DND-41 (cell line): ENCODE measurements at regions not wholly inside any gene's neighbourhood (a gene's known extent, or its start where the extent isn't known, plus 50 kb on each side); places are given as distances from the start of the nearest gene placed in this dataset.

Experiments used
- ATAC-seq: fragments of 200-7000 bp; cut with Tn5 transposase; 3 replicates; pipeline ENCODE4 v1.9.1; 2021; ENCODE audit warnings: low read depth; ENCODE audit not compliant: insufficient read depth
- DNase-seq: peaks from one replicate; pipeline ENCODE4 v3.0.0-alpha.2; 2020
- H2AFZ ChIP-seq: 2 replicates; pipeline ENCODE4 v1.6.0; 2012; ENCODE audit warnings: low read depth, low read length
- H3K27ac ChIP-seq: 2 replicates; pipeline ENCODE4 v1.5.1; 2012; ENCODE audit warnings: low read length, inconsistent platforms
- H3K27me3 ChIP-seq: fragments of 200-600 bp; sonication (generic); 2 replicates; pipeline ENCODE4 v1.6.0; 2012; ENCODE audit warnings: low read length, mild to moderate bottlenecking, inconsistent platforms; ENCODE audit not compliant: insufficient read depth, poor library complexity
- H3K36me3 ChIP-seq: 2 replicates; pipeline ENCODE4 v1.5.1; 2012; ENCODE audit warnings: low read length, inconsistent platforms; ENCODE audit not compliant: insufficient read depth
- H3K4me1 ChIP-seq: 2 replicates; pipeline ENCODE4 v1.5.1; 2012; ENCODE audit warnings: mild to moderate bottlenecking, low read length; ENCODE audit not compliant: insufficient read depth
- H3K4me2 ChIP-seq: 2 replicates; pipeline ENCODE4 v1.6.0; 2012; ENCODE audit warnings: mild to moderate bottlenecking, moderate library complexity, low read length, inconsistent platforms; ENCODE audit not compliant: insufficient read depth
- H3K4me3 ChIP-seq, 2 experiments: fragments of 200-600 bp in 1 of 2; shearing (Covaris generic) in 1 of 2; 2 replicates each; pipeline ENCODE4 v1.5.1; 2012 to 2016; ENCODE audit warnings: inconsistent platforms in 2 of 2, low read length in 2 of 2, mild to moderate bottlenecking in 2 of 2, low read depth in 1 of 2, moderate library complexity in 1 of 2
- H3K79me2 ChIP-seq: 2 replicates; pipeline ENCODE4 v1.6.0; 2012; ENCODE audit warnings: low read length, inconsistent platforms; ENCODE audit not compliant: insufficient read depth
- H3K9ac ChIP-seq: 2 replicates; pipeline ENCODE4 v1.6.0; 2012; ENCODE audit warnings: low read depth, mild to moderate bottlenecking, inconsistent platforms, low read length, moderate library complexity
- H3K9me3 ChIP-seq: 2 replicates; pipeline ENCODE4 v1.5.1; 2012; ENCODE audit warnings: low read length, moderate library complexity, mild to moderate bottlenecking, inconsistent platforms; ENCODE audit not compliant: insufficient read depth, severe bottlenecking
- H4K20me1 ChIP-seq: 2 replicates; pipeline ENCODE4 v1.6.0; 2012; ENCODE audit warnings: low read length; ENCODE audit not compliant: insufficient read depth
- CTCF ChIP-seq: IDR thresholded peaks from 2 replicates; pipeline ENCODE4 v1.5.1; 2012; ENCODE audit warnings: borderline replicate concordance, low read length, moderate library complexity, mild to moderate bottlenecking; ENCODE audit not compliant: poor library complexity, severe bottlenecking; ENCODE audit errors: extremely low read depth
- EZH2 ChIP-seq: IDR thresholded peaks from 3 replicates; pipeline ENCODE4 v1.6.1; 2012; ENCODE audit warnings: borderline replicate concordance, low read depth, mild to moderate bottlenecking, moderate library complexity, low read length, inconsistent platforms; ENCODE audit not compliant: severe bottlenecking

- no peak overlapping the region for H2AFZ ChIP-seq
- H3K36me3 ChIP-seq, result no peaks in the 10 kb centered on the region
- DNase-seq, result no peak
- H4K20me1 ChIP-seq, result no peaks in the 10 kb centered on the region
- no peaks in the 10 kb centered on the region for H3K9me3 ChIP-seq
- H3K27me3 ChIP-seq, result no peaks in the 10 kb centered on the region
- ATAC-seq, result no peak
- no peak overlapping the region for H3K4me2 ChIP-seq
- no peaks in the 10 kb centered on the region for H3K4me1 ChIP-seq
- H3K79me2 ChIP-seq, result no peaks in the 10 kb centered on the region
- no peak overlapping the region for H3K9ac ChIP-seq
- TF ChIP-seq EZH2 (no peak), CTCF (no peak)
- H3K27ac ChIP-seq, result no peak overlapping the region
- H3K4me3 ChIP-seq, result no peak overlapping the region
These were observed 217.8 kb downstream of the UACA start for GRCh38 chr15:70545526-70545925.

GRCh38 chr15:70541511-70541910 lies 221.8 kb downstream of the UACA start:
- Histone ChIP-seq H3K27me3 (no peaks in the 10 kb centered on the region), H3K27ac (no peak overlapping the region), H3K4me2 (no peak overlapping the region), H3K9me3 (no peaks in the 10 kb centered on the region), H4K20me1 (0 out of 2 replicates have a peak, but pooled peaks cover 2% of the 10 kb centered on the region), H3K79me2 (no peaks in the 10 kb centered on the region), H2AFZ (no peak overlapping the region), H3K4me3 (no peak overlapping the region), H3K9ac (no peak overlapping the region), H3K36me3 (no peaks in the 10 kb centered on the region), H3K4me1 (peaks cover 4% of the 10 kb centered on the region)
- TF ChIP-seq EZH2 (no peak), CTCF (no peak)
- DNase-seq (no peak), ATAC-seq (no peak)

GRCh38 chr15:70539912-70540530 lies 223.3 kb downstream of the UACA start:
- H3K27ac ChIP-seq, result no peak overlapping the region
- peaks cover 19% of the 10 kb centered on the region for H3K4me1 ChIP-seq
- TF ChIP-seq CTCF (no peak), EZH2 (no peak)
- no peak overlapping the region for H2AFZ ChIP-seq
- DNase-seq (no peak), ATAC-seq (no peak)
- H4K20me1 ChIP-seq, result 0 out of 2 replicates have a peak, but pooled peaks cover 2% of the 10 kb centered on the region
- H3K36me3 ChIP-seq, result no peaks in the 10 kb centered on the region
- H3K9me3 ChIP-seq, result no peaks in the 10 kb centered on the region
- no peak overlapping the region for H3K9ac ChIP-seq
- H3K4me2 ChIP-seq, result no peak overlapping the region
- no peaks in the 10 kb centered on the region for H3K79me2 ChIP-seq
- no peak overlapping the region for H3K4me3 ChIP-seq
- no peaks in the 10 kb centered on the region for H3K27me3 ChIP-seq
